ENCODE measurements at regions not wholly inside any gene's neighbourhood (a gene's known extent, or its start where the extent isn't known, plus 50 kb on each side); places are given as distances from the start of the nearest gene placed in this dataset.
A peak's percentile ranks its signal among the peaks of the same experiment; 100 is the strongest.

DNA sequence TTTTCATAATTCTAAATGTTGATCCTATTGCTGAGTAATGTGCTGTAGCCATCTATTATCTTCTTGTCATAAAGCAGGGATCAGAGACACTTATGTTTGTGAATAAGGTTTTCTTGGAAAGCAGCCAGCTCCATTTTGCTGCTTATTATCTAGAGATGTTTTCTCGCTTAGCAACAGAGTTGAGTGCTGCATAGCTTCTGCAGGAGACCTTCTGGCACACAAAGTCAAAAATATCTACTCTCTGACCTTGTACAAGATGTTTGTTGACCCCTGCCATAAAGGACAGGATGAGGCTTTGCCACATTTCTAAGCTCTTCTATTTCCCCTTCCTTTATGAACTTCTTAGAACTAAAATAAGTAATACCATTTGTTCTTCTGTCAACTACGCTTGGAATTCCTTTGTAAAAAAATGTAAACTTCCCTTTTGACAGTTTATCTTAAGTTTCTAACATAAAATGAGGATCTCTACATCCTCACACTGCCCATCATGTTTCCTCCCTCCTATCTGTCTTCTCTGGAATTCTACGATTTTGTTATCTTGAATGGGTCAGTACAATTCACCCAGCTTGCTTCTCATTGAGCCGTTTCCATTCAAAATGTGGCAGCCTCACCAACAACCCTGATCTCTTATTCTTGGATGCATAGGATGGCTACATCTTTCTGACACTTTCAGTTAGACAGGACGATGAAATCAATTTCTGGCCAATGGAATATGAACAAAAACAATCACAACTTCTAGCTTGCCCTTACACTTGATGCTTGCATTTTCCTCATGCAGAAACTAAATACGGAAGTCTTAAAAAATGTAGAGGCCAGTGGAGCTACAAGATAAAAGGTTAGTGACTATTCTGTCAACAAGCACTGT is 1377.0 kb downstream of the SUCLG1 start:
- no peaks in the 10 kb centered on the region for H3K36me3 ChIP-seq (replicated peaks; ENCODE audit: insufficient read depth, low read depth)
- H3K4me3 ChIP-seq: no peak overlapping the region
- peak; percentile 64 for DNase-seq (ENCODE audit: low spot score)
- TF ChIP-seq EZH2 (IDR thresholded peaks at IDR 0.05; ENCODE audit: borderline replicate concordance): no peak
- TF ChIP-seq, protein P1, sequence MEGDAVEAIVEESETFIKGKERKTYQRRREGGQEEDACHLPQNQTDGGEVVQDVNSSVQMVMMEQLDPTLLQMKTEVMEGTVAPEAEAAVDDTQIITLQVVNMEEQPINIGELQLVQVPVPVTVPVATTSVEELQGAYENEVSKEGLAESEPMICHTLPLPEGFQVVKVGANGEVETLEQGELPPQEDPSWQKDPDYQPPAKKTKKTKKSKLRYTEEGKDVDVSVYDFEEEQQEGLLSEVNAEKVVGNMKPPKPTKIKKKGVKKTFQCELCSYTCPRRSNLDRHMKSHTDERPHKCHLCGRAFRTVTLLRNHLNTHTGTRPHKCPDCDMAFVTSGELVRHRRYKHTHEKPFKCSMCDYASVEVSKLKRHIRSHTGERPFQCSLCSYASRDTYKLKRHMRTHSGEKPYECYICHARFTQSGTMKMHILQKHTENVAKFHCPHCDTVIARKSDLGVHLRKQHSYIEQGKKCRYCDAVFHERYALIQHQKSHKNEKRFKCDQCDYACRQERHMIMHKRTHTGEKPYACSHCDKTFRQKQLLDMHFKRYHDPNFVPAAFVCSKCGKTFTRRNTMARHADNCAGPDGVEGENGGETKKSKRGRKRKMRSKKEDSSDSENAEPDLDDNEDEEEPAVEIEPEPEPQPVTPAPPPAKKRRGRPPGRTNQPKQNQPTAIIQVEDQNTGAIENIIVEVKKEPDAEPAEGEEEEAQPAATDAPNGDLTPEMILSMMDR (IDR thresholded peaks at IDR 0.05; ENCODE audit: poor library complexity): no peak
- no peak for TF ChIP-seq EZH2phosphoT487 (IDR thresholded peaks at IDR 0.05; ENCODE audit: low read depth, severe bottlenecking, unreplicated experiment)
- H4K20me1 ChIP-seq (ENCODE audit: insufficient read depth, poor library complexity, severe bottlenecking): no peaks in the 10 kb centered on the region
- H3K4me1 ChIP-seq (ENCODE audit: insufficient read depth): no peaks in the 10 kb centered on the region
- H3K9me2 ChIP-seq (replicated peaks; ENCODE audit: insufficient read depth): no peaks in the 10 kb centered on the region
- peak overlapping the region; percentile 13 for H3K4me2 ChIP-seq
- no peaks in the 10 kb centered on the region for H3K9me3 ChIP-seq (ENCODE audit: low read depth)
- H3K27ac ChIP-seq: no peak overlapping the region
- H2AFZ ChIP-seq: no peak overlapping the region
- H3K27me3 ChIP-seq: no peaks in the 10 kb centered on the region
- 66% methylated on average over 6 of the region's 6 CpGs for WGBS (ENCODE audit: low lambda C conversion rate, missing lambda C conversion rate)
- H3K79me2 ChIP-seq: no peaks in the 10 kb centered on the region

DNA sequence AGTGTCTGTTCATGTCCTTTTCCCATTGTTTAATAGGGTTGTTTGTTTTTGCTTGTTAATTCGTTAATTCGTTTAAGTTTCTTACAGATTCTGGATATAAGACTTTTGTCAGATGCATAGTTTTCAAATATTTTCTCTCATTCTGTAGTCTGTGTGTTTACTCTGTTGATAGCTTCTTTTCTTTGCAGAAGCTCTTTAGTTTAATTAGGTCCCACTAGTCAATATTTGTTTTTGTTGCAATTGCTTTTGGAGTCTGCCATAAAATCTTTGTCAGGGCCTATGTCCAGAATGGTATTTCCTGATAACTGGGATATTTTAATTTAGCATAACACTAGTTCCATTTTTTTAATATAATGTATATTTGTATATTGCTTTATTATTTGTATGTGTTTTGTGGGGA is 1380.1 kb downstream of the SUCLG1 start:
- no peak for DNase-seq (ENCODE audit: low spot score)
- H4K20me1 ChIP-seq (ENCODE audit: insufficient read depth, poor library complexity, severe bottlenecking): no peaks in the 10 kb centered on the region
- no peaks in the 10 kb centered on the region for H3K79me2 ChIP-seq
- 73% methylated on average over 2 of the region's 2 CpGs for WGBS (ENCODE audit: low lambda C conversion rate, missing lambda C conversion rate)
- TF ChIP-seq EZH2 (IDR thresholded peaks at IDR 0.05; ENCODE audit: borderline replicate concordance): no peak
- TF ChIP-seq EZH2phosphoT487 (IDR thresholded peaks at IDR 0.05; ENCODE audit: low read depth, severe bottlenecking, unreplicated experiment): no peak
- no peaks in the 10 kb centered on the region for H3K4me1 ChIP-seq (ENCODE audit: insufficient read depth)
- H3K9me2 ChIP-seq (replicated peaks; ENCODE audit: insufficient read depth): no peaks in the 10 kb centered on the region
- no peaks in the 10 kb centered on the region for H3K27me3 ChIP-seq
- no peak overlapping the region for H2AFZ ChIP-seq
- H3K4me3 ChIP-seq: no peak overlapping the region
- H3K36me3 ChIP-seq (replicated peaks; ENCODE audit: insufficient read depth, low read depth): no peaks in the 10 kb centered on the region
- no peaks in the 10 kb centered on the region for H3K9me3 ChIP-seq (ENCODE audit: low read depth)
- H3K27ac ChIP-seq: no peak overlapping the region
- no peak overlapping the region for H3K4me2 ChIP-seq

DNA sequence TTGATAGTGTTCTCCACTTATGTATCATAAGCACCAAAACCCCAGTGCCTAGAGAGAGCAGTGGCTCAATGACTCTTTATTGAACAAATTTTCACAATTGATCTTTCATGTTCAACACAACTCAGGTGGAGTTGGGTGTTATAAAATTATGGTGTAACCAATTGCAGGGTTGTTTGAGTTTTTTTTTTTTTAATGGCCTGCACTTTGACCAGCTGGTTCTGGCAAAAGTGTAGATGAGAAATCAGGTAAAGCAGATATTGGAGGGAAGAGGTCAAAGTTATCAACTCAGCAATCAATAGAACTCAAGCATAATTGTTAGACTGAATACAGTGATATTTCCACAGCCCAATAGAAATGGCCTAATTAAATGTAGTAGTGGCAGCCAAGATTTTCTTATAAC is 1386.3 kb downstream of the SUCLG1 start:
- Histone ChIP-seq H3K4me3 (no peak overlapping the region), H3K4me1 (ENCODE audit: insufficient read depth) (no peaks in the 10 kb centered on the region), H3K27me3 (no peaks in the 10 kb centered on the region), H3K36me3 (replicated peaks; ENCODE audit: insufficient read depth, low read depth) (no peaks in the 10 kb centered on the region), H3K9me2 (replicated peaks; ENCODE audit: insufficient read depth) (no peaks in the 10 kb centered on the region), H2AFZ (no peak overlapping the region), H3K79me2 (no peaks in the 10 kb centered on the region), H3K27ac (no peak overlapping the region), H4K20me1 (ENCODE audit: insufficient read depth, poor library complexity, severe bottlenecking) (no peaks in the 10 kb centered on the region), H3K4me2 (no peak overlapping the region), H3K9me3 (ENCODE audit: low read depth) (no peaks in the 10 kb centered on the region)
- no peak for TF ChIP-seq EZH2 (IDR thresholded peaks at IDR 0.05; ENCODE audit: borderline replicate concordance)
- no peak for TF ChIP-seq EZH2phosphoT487 (IDR thresholded peaks at IDR 0.05; ENCODE audit: low read depth, severe bottlenecking, unreplicated experiment)
- TF ChIP-seq, protein P1 (IDR thresholded peaks at IDR 0.05; ENCODE audit: poor library complexity): no peak
- no peak for DNase-seq (ENCODE audit: low spot score)

DNA sequence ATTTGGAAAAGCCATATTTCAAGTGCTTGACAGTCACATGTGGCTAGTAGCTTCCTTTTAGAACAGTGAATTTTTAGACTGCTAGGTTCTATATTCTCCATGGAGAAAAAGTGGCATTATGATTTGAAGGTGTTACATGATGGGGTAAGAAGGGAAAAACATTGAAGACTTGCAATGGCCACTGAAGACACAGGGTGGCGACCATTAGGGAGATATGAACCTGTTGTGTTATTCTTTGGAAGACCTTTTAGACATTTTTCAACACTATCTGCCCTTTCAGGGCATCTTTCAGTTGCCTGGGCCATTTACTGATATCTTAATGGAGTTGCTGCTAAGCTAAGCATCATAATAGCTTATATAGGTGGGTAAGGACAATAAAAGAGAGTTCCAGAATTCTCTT is 1387.2 kb downstream of the SUCLG1 start:
- Histone ChIP-seq H3K4me3 (no peak overlapping the region), H3K27ac (no peak overlapping the region), H3K36me3 (replicated peaks; ENCODE audit: insufficient read depth, low read depth) (no peaks in the 10 kb centered on the region), H3K9me2 (replicated peaks; ENCODE audit: insufficient read depth) (no peaks in the 10 kb centered on the region), H3K4me1 (ENCODE audit: insufficient read depth) (peaks cover 8% of the 10 kb centered on the region), H3K27me3 (no peaks in the 10 kb centered on the region), H3K9me3 (ENCODE audit: low read depth) (no peaks in the 10 kb centered on the region), H3K4me2 (no peak overlapping the region), H4K20me1 (ENCODE audit: insufficient read depth, poor library complexity, severe bottlenecking) (no peaks in the 10 kb centered on the region), H2AFZ (no peak overlapping the region), H3K79me2 (no peaks in the 10 kb centered on the region)
- 85% methylated on average over 1 of the region's 1 CpG for WGBS (ENCODE audit: low lambda C conversion rate, missing lambda C conversion rate)
- no peak for TF ChIP-seq EZH2 (IDR thresholded peaks at IDR 0.05; ENCODE audit: borderline replicate concordance)
- TF ChIP-seq, protein P1 (IDR thresholded peaks at IDR 0.05; ENCODE audit: poor library complexity): no peak
- no peak for TF ChIP-seq EZH2phosphoT487 (IDR thresholded peaks at IDR 0.05; ENCODE audit: low read depth, severe bottlenecking, unreplicated experiment)
- no peak for DNase-seq (ENCODE audit: low spot score)
